HG02623 (cell line): ENCODE measurements at regions not wholly inside any gene's neighbourhood (a gene's known extent, or its start where the extent isn't known, plus 50 kb on each side); places are given as distances from the start of the nearest gene placed in this dataset.

Source experiments
- ATAC-seq: cut with Tn5 transposase; IDR thresholded peaks from one replicate; pipeline ENCODE4 v1.9.1; 2021; ENCODE audit warnings: moderate library complexity; ENCODE audit not compliant: unreplicated experiment

GRCh38 chr9:10961883-10962282 lies 349.1 kb upstream of the PTPRD start:
- no peak for ATAC-seq

GRCh38 chr9:10983251-10983650 lies 370.4 kb upstream of the PTPRD start:
- ATAC-seq: no peak

DNA sequence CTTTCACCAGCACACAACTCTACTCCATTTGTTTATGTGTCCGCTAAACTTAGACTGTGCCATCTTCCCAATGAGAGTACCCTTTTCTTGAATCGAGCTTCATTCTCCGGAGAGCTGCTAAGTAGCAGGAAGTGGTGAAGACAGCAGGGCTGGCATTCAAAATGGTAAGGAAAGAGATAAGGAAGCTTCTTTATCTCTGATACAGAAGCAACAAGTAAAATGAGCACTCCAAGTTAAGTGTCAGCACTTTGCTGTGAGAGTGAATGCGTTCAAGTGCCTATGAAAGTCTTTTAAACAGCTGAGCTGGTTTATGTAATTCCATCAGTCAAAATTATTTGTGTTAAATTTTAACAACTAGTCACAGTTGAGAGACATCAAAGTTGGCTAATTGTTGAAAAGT lies 386.8 kb upstream of the PTPRD start:
- no peak for ATAC-seq

DNA sequence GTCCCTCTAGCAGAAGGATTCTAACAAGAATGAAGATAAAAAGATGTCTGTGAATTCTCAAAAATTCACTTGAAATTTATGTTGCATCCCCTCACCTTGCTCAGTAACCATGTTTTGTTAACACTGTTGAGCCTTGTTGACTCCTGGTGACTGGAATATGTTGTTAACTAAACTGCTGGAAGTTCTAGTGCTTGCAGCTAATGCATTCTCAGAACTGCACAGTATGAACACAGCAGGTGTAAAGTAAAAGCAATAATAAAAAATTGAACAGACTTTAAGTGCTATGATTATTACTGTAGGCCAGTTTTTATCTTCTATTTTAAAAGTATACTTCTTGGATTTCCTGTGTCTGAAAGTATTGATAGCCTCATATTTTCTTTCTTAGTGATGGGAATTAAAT lies 388.7 kb upstream of the PTPRD start:
- ATAC-seq: no peak

GRCh38 chr9:11002705-11003104 lies 389.9 kb upstream of the PTPRD start:
- no peak for ATAC-seq

DNA sequence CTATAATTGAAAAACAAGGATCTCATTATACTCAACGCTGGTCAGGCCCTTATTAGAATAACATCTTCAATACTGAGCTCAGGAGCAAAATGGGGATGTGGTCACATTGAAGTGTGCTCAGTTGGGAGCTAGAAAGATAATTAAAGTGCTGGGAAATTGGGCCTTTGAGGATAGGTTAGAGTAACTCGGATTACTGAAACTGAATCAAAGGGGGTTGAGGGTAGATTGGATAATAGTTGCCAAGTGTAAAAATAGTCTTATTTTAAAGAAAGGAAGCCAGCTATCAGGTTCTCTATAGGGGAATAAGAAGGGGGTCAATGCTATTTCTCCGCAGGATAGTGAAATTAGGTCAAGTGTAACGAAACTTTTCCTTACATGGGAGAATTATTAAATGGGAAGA lies 391.0 kb upstream of the PTPRD start:
- no peak for ATAC-seq

- no peak for ATAC-seq
Observed at GRCh38 chr9:11011696-11012095, 398.9 kb upstream of the PTPRD start.

- no peak for ATAC-seq
Observed at GRCh38 chr9:11016081-11016480, 403.3 kb upstream of the PTPRD start.

- ATAC-seq: no peak
Observed at GRCh38 chr9:11023201-11023600, 410.4 kb upstream of the PTPRD start.

GRCh38 chr9:11025775-11026174 lies 413.0 kb upstream of the PTPRD start:
- no peak for ATAC-seq

- ATAC-seq: no peak
Observed at GRCh38 chr9:11038366-11038765, 425.6 kb upstream of the PTPRD start.

DNA sequence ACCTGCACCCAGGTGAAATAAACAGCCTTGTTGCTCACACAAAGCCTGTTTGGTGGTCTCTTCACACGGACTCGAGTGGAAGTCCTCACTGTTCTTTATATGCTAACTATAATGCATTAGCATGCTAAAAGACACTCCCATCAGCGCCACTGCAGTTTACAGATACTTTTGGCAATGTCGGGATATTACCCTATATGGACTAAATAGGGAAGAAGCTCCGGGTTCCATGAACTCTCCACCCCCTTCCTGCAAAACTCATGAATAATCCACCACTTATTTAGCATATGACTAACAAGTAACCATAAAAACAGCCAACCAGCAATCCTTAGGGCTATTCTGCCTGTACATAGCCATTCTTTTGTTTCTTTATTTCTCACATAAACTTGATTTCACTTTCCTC lies 426.2 kb upstream of the PTPRD start:
- no peak for ATAC-seq

DNA sequence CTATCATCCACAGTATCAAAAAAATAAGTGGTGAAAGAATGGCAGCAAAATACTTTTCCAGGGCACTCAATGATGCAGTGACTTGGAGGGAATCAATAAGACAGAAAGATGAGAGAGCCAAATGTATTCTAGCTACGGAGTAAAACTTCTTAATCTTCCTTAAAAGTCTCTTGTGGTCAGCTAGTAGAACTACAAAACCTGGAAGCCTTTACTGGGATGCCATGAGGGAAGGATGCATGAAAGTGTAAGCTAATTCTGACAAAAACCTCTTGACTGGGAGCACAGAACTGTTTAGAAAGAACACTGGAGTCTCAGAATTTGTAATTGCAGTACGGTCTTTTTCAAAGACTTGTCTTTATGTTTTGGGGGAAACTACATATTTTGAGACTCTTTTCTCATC lies 432.8 kb upstream of the PTPRD start:
- ATAC-seq: no peak

DNA sequence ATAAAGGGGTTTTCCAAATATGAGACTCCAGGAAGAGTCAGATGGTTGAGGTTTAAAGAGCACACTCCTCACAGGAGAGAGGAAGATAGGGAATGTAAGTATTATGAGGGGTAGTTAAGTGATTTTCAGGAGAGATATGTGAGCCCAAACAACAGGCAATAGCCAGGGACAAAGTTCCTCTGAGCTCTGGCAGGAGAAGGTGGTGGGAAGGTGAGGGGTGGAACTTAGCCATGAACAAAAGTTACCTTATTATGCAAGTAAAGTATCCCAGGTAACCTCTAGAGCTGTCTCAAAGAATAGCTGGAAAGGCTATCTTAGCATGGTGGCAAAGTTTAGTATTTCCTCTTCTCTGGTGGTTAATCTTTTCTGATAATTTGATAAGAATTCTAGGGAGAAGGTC lies 450.5 kb upstream of the PTPRD start:
- ATAC-seq: no peak

DNA sequence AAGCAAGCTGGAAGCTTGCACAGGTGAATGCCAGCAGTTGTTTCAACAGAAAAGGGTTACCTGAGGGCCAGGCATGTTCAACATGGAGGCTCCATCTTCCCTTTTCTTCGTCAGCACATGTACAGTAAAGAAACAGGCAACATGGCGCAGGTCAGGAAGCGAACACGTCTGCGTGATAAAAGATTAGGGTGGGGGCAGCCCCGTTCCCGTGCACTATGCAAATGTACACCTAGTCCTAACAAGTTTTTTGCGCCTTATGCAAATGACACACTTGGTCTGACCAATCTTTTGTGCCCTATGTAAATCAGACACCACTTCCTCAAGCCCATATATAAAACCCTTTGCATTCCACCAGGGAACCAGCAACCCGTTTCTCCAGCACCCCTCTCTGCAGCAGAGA lies 452.1 kb upstream of the PTPRD start:
- ATAC-seq: no peak

GRCh38 chr9:11072176-11072575 lies 459.4 kb upstream of the PTPRD start:
- ATAC-seq: no peak

DNA sequence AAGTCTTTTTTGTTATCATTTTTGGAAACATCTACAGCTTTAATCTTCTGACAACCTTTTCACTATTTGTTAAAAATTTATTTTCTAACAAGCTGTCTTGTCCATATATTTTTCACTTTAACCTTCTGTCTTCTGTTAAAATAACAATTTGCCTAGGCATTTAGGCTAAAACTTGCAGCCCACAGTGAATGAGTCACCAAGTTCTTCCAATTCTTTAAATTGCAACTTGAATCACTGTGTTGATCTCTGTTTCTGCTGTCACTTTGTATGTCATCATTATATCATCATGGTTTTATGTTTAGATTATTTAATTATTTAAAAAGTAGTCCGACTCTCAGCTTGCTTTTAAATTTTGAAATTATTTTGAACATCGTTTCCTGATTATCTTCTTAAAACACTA lies 473.8 kb upstream of the PTPRD start:
- no peak for ATAC-seq

- no peak for ATAC-seq
Observed at GRCh38 chr9:11088821-11089374, 476.1 kb upstream of the PTPRD start.

- no peak for ATAC-seq
Observed at GRCh38 chr9:11092974-11093373, 480.2 kb upstream of the PTPRD start.

- no peak for ATAC-seq
Observed at GRCh38 chr9:11097020-11097419, 484.2 kb upstream of the PTPRD start.

DNA sequence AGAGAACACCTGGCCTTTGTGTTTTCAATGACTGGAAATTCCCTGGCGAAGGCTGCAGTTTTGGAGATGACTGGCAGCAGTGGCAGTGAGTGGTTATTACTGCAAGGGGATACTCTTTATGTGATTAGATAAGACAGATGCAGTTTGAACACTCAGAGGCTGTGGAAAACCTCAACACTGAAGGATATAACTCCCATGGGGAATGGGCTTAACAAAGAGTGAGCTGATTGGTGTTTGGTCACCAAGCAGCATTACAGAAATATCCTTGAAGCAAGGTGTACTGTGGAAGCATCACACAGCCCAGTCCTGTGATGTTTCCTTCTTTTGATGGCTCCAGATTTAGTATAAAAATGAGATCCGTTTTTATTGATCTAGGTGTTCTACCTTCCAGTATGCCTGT lies 490.7 kb upstream of the PTPRD start:
- no peak for ATAC-seq

GRCh38 chr9:11107196-11107595 lies 494.4 kb upstream of the PTPRD start:
- no peak for ATAC-seq

DNA sequence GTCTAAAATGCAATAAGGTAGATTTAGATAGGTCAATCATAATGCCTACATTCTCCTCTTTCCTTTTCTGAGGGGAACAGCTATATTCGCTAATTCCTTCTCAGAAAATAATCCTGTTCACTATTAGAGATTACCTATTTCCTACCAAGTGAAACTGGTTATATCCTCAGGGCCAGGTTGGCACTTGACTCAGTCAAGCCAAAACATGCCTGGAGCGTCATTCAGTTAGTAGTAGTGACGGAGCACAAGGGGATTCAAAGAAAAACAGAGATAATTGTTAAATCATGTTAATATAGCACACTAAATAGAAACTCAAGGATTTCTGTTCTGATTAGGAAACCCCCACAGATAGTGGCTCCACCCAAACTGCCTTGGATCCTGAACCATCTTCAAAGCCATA lies 515.4 kb upstream of the PTPRD start:
- ATAC-seq: no peak

DNA sequence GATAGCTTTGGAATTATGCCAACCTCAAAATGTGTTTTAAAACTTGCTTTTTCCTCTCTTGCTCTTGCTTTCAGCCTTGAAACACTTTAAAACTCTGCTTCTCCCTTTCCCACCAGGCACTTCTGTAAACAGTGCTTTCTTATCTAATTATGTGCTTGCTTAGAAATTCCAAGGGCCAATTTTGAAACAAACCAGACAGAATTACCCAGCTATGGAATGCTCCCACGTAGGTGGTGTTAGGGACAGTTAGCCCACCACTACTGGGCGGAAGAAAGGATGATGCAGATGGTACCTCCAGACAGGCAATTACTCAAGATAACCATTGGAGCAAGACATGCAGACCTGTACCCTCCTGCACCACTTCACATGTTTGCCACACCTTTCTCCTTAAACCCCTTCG lies 523.0 kb upstream of the PTPRD start:
- no peak for ATAC-seq
